ENCODE measurements at regions not wholly inside any gene's neighbourhood (a gene's known extent, or its start where the extent isn't known, plus 50 kb on each side); places are given as distances from the start of the nearest gene placed in this dataset.

GRCh38 chr16:63066552-63066951, 1030.3 kb upstream of the CDH8 start:
- H3K27ac Mint-ChIP-seq, result no peak overlapping the region
- no peak overlapping the region for H3K4me3 Mint-ChIP-seq
- DNase-seq, result no peak
- H3K9me3 Mint-ChIP-seq, result peaks cover 23% of the 10 kb centered on the region
- no peaks in the 10 kb centered on the region for H3K27me3 Mint-ChIP-seq (ENCODE audit: low read depth)
- H3K4me1 Mint-ChIP-seq (ENCODE audit: low read depth), result no peaks in the 10 kb centered on the region
- intact Hi-C loops (cut with micrococcal nuclease), result no loop called here
- CTCF ChIA-PET, result no interaction called here
- H3K36me3 Mint-ChIP-seq (ENCODE audit: low read depth), result peaks cover under 1% of the 10 kb centered on the region

- H3K9me3 Mint-ChIP-seq, result peaks cover 12% of the 10 kb centered on the region
- H3K36me3 Mint-ChIP-seq (ENCODE audit: low read depth), result peaks cover 2% of the 10 kb centered on the region
- intact Hi-C loops (cut with micrococcal nuclease), result no loop called here
- H3K27me3 Mint-ChIP-seq (ENCODE audit: low read depth), result no peaks in the 10 kb centered on the region
- no peaks in the 10 kb centered on the region for H3K4me1 Mint-ChIP-seq (ENCODE audit: low read depth)
- no peak for DNase-seq
- H3K27ac Mint-ChIP-seq, result no peak overlapping the region
- H3K4me3 Mint-ChIP-seq, result no peak overlapping the region
- CTCF ChIA-PET, result interaction anchor here (0.5 kb wide), 1 partner anchor 662 kb away, joined by 4 read pairs; no protein-coding TSS in a partner anchor
These were observed 1025.1 kb upstream of the CDH8 start for GRCh38 chr16:63061319-63061718.

GRCh38 chr16:63059676-63060075, 1023.4 kb upstream of the CDH8 start:
- DNase-seq, result no peak
- no peaks in the 10 kb centered on the region for H3K4me1 Mint-ChIP-seq (ENCODE audit: low read depth)
- no peak overlapping the region for H3K4me3 Mint-ChIP-seq
- CTCF ChIA-PET, result no interaction called here
- peaks cover 7% of the 10 kb centered on the region for H3K9me3 Mint-ChIP-seq
- peaks cover 2% of the 10 kb centered on the region for H3K36me3 Mint-ChIP-seq (ENCODE audit: low read depth)
- no peaks in the 10 kb centered on the region for H3K27me3 Mint-ChIP-seq (ENCODE audit: low read depth)
- H3K27ac Mint-ChIP-seq, result no peak overlapping the region
- intact Hi-C loops (cut with micrococcal nuclease), result no loop called here

- DNase-seq, result no peak
- Mint-ChIP-seq H3K27ac (no peak overlapping the region), H3K27me3 (ENCODE audit: low read depth) (no peaks in the 10 kb centered on the region), H3K4me1 (ENCODE audit: low read depth) (no peaks in the 10 kb centered on the region), H3K4me3 (no peak overlapping the region), H3K36me3 (ENCODE audit: low read depth) (peaks cover 2% of the 10 kb centered on the region), H3K9me3 (peaks cover 14% of the 10 kb centered on the region)
- intact Hi-C loops (cut with micrococcal nuclease), result no loop called here
- CTCF ChIA-PET, result interaction anchor here (0.7 kb wide), 1 partner anchor 997 kb away, joined by 4 read pairs; no protein-coding TSS in a partner anchor
These were observed 1021.1 kb upstream of the CDH8 start for GRCh38 chr16:63057341-63057740.

GRCh38 chr16:63050391-63050790, 1014.2 kb upstream of the CDH8 start:
- no peak for DNase-seq
- intact Hi-C loops (cut with micrococcal nuclease), result no loop called here
- CTCF ChIA-PET, result no interaction called here
- H3K27me3 Mint-ChIP-seq (ENCODE audit: low read depth), result no peaks in the 10 kb centered on the region
- H3K36me3 Mint-ChIP-seq (ENCODE audit: low read depth), result no peaks in the 10 kb centered on the region
- H3K4me1 Mint-ChIP-seq (ENCODE audit: low read depth), result no peaks in the 10 kb centered on the region
- no peak overlapping the region for H3K4me3 Mint-ChIP-seq
- no peak overlapping the region for H3K27ac Mint-ChIP-seq
- peaks cover 24% of the 10 kb centered on the region for H3K9me3 Mint-ChIP-seq

- intact Hi-C loops (cut with micrococcal nuclease), result no loop called here
- Mint-ChIP-seq H3K36me3 (ENCODE audit: low read depth) (no peaks in the 10 kb centered on the region), H3K27ac (no peak overlapping the region), H3K4me3 (no peak overlapping the region), H3K27me3 (ENCODE audit: low read depth) (no peaks in the 10 kb centered on the region), H3K9me3 (peaks cover 14% of the 10 kb centered on the region), H3K4me1 (ENCODE audit: low read depth) (no peaks in the 10 kb centered on the region)
- DNase-seq, result no peak
- CTCF ChIA-PET, result no interaction called here
These were observed 1002.3 kb upstream of the CDH8 start for GRCh38 chr16:63038397-63039106.

- Mint-ChIP-seq H3K4me1 (ENCODE audit: low read depth) (no peaks in the 10 kb centered on the region), H3K36me3 (ENCODE audit: low read depth) (no peaks in the 10 kb centered on the region), H3K27ac (no peak overlapping the region), H3K27me3 (ENCODE audit: low read depth) (no peaks in the 10 kb centered on the region), H3K4me3 (no peak overlapping the region), H3K9me3 (peaks cover 15% of the 10 kb centered on the region)
- intact Hi-C loops (cut with micrococcal nuclease), result no loop called here
- CTCF ChIA-PET, result no interaction called here
- DNase-seq, result no peak
These were observed 1001.6 kb upstream of the CDH8 start for GRCh38 chr16:63037761-63038396.

- H3K36me3 Mint-ChIP-seq (ENCODE audit: low read depth), result no peaks in the 10 kb centered on the region
- H3K27ac Mint-ChIP-seq, result no peak overlapping the region
- H3K27me3 Mint-ChIP-seq (ENCODE audit: low read depth), result no peaks in the 10 kb centered on the region
- H3K4me1 Mint-ChIP-seq (ENCODE audit: low read depth), result no peaks in the 10 kb centered on the region
- H3K4me3 Mint-ChIP-seq, result no peak overlapping the region
- intact Hi-C loops (cut with micrococcal nuclease), result no loop called here
- CTCF ChIA-PET, result no interaction called here
- no peak for DNase-seq
- H3K9me3 Mint-ChIP-seq, result peaks cover 19% of the 10 kb centered on the region
These were observed 982.5 kb upstream of the CDH8 start for GRCh38 chr16:63018581-63019223.

GRCh38 chr16:63008688-63009087, 972.5 kb upstream of the CDH8 start:
- no peaks in the 10 kb centered on the region for H3K4me1 Mint-ChIP-seq (ENCODE audit: low read depth)
- intact Hi-C loops (cut with micrococcal nuclease), result no loop called here
- H3K27me3 Mint-ChIP-seq (ENCODE audit: low read depth), result no peaks in the 10 kb centered on the region
- H3K9me3 Mint-ChIP-seq, result peaks cover 20% of the 10 kb centered on the region
- no peak overlapping the region for H3K27ac Mint-ChIP-seq
- CTCF ChIA-PET, result no interaction called here
- no peak overlapping the region for H3K4me3 Mint-ChIP-seq
- H3K36me3 Mint-ChIP-seq (ENCODE audit: low read depth), result no peaks in the 10 kb centered on the region
- no peak for DNase-seq

GRCh38 chr16:63005356-63005755, 969.1 kb upstream of the CDH8 start:
- Mint-ChIP-seq H3K27me3 (ENCODE audit: low read depth) (no peaks in the 10 kb centered on the region), H3K36me3 (ENCODE audit: low read depth) (no peaks in the 10 kb centered on the region), H3K27ac (no peak overlapping the region), H3K4me1 (ENCODE audit: low read depth) (no peaks in the 10 kb centered on the region), H3K9me3 (peaks cover 22% of the 10 kb centered on the region), H3K4me3 (no peak overlapping the region)
- intact Hi-C loops (cut with micrococcal nuclease), result no loop called here
- DNase-seq, result no peak
- CTCF ChIA-PET, result no interaction called here

- CTCF ChIA-PET, result no interaction called here
- Mint-ChIP-seq H3K27ac (no peak overlapping the region), H3K9me3 (peaks cover 18% of the 10 kb centered on the region), H3K36me3 (ENCODE audit: low read depth) (no peaks in the 10 kb centered on the region), H3K4me3 (no peak overlapping the region), H3K4me1 (ENCODE audit: low read depth) (no peaks in the 10 kb centered on the region), H3K27me3 (ENCODE audit: low read depth) (no peaks in the 10 kb centered on the region)
- DNase-seq, result no peak
- intact Hi-C loops (cut with micrococcal nuclease), result no loop called here
These were observed 953.2 kb upstream of the CDH8 start for GRCh38 chr16:62989480-62989879.

GRCh38 chr16:62985722-62986121, 949.5 kb upstream of the CDH8 start:
- Mint-ChIP-seq H3K4me1 (ENCODE audit: low read depth) (no peaks in the 10 kb centered on the region), H3K27me3 (ENCODE audit: low read depth) (no peaks in the 10 kb centered on the region), H3K4me3 (no peak overlapping the region), H3K36me3 (ENCODE audit: low read depth) (no peaks in the 10 kb centered on the region), H3K9me3 (peaks cover 22% of the 10 kb centered on the region), H3K27ac (no peak overlapping the region)
- CTCF ChIA-PET, result no interaction called here
- DNase-seq, result no peak
- intact Hi-C loops (cut with micrococcal nuclease), result no loop called here

- intact Hi-C loops (cut with micrococcal nuclease), result no loop called here
- Mint-ChIP-seq H3K4me1 (ENCODE audit: low read depth) (no peaks in the 10 kb centered on the region), H3K27me3 (ENCODE audit: low read depth) (no peaks in the 10 kb centered on the region), H3K27ac (no peak overlapping the region), H3K36me3 (ENCODE audit: low read depth) (no peaks in the 10 kb centered on the region), H3K9me3 (peaks cover 13% of the 10 kb centered on the region), H3K4me3 (no peak overlapping the region)
- no peak for DNase-seq
- CTCF ChIA-PET, result no interaction called here
These were observed 942.2 kb upstream of the CDH8 start for GRCh38 chr16:62978451-62978850.
